Panc1 (cell line): ENCODE measurements at regions not wholly inside any gene's neighbourhood (a gene's known extent, or its start where the extent isn't known, plus 50 kb on each side); places are given as distances from the start of the nearest gene placed in this dataset.

Experiments used
- TF ChIP-seq, protein P1 (sequence below): fragments of 450-650 bp; IDR thresholded peaks from 2 replicates; pipeline ENCODE4 v1.5.1; 2017; ENCODE audit warnings: mild to moderate bottlenecking
- TF ChIP-seq, protein P2 (sequence below), 2 experiments: IDR thresholded peaks; 2 replicates each; pipeline ENCODE4 v1.6.1; 2011 to 2012; ENCODE audit warnings: low read depth in 2 of 2, control low read depth in 1 of 2, low read length in 1 of 2, mild to moderate bottlenecking in 1 of 2, moderate library complexity in 1 of 2; ENCODE audit not compliant: insufficient read depth in 1 of 2

DNA sequence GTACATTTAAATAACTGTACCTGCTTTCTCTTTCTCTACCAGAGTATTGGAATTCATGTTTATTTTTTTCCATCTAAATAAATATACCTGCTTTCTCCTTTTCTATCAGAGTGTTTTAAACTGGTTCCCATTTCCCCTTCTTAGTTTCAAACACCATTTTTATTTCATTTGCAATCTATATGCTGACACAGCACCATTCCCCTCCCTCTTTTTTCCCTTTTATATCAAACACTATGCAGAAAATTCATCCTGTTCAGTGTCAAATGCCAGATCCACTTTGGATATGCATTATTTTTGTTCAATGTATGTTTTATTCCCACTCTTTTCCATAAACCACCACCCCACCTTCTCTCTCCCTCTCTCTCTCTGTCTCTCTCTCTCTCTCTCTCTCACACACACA, 85.8 kb upstream of the ST6GALNAC5 start:
- TF ChIP-seq, protein P1, sequence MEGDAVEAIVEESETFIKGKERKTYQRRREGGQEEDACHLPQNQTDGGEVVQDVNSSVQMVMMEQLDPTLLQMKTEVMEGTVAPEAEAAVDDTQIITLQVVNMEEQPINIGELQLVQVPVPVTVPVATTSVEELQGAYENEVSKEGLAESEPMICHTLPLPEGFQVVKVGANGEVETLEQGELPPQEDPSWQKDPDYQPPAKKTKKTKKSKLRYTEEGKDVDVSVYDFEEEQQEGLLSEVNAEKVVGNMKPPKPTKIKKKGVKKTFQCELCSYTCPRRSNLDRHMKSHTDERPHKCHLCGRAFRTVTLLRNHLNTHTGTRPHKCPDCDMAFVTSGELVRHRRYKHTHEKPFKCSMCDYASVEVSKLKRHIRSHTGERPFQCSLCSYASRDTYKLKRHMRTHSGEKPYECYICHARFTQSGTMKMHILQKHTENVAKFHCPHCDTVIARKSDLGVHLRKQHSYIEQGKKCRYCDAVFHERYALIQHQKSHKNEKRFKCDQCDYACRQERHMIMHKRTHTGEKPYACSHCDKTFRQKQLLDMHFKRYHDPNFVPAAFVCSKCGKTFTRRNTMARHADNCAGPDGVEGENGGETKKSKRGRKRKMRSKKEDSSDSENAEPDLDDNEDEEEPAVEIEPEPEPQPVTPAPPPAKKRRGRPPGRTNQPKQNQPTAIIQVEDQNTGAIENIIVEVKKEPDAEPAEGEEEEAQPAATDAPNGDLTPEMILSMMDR, result no peak
- TF ChIP-seq, protein P2, sequence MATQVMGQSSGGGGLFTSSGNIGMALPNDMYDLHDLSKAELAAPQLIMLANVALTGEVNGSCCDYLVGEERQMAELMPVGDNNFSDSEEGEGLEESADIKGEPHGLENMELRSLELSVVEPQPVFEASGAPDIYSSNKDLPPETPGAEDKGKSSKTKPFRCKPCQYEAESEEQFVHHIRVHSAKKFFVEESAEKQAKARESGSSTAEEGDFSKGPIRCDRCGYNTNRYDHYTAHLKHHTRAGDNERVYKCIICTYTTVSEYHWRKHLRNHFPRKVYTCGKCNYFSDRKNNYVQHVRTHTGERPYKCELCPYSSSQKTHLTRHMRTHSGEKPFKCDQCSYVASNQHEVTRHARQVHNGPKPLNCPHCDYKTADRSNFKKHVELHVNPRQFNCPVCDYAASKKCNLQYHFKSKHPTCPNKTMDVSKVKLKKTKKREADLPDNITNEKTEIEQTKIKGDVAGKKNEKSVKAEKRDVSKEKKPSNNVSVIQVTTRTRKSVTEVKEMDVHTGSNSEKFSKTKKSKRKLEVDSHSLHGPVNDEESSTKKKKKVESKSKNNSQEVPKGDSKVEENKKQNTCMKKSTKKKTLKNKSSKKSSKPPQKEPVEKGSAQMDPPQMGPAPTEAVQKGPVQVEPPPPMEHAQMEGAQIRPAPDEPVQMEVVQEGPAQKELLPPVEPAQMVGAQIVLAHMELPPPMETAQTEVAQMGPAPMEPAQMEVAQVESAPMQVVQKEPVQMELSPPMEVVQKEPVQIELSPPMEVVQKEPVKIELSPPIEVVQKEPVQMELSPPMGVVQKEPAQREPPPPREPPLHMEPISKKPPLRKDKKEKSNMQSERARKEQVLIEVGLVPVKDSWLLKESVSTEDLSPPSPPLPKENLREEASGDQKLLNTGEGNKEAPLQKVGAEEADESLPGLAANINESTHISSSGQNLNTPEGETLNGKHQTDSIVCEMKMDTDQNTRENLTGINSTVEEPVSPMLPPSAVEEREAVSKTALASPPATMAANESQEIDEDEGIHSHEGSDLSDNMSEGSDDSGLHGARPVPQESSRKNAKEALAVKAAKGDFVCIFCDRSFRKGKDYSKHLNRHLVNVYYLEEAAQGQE (IDR thresholded peaks at IDR 0.05; ENCODE audit: insufficient read depth in 1 of 2, low read depth in 2 of 2, low read length in 1 of 2), result no peak
